Smooth muscle cell (in vitro differentiated cells): ENCODE measurements at regions not wholly inside any gene's neighbourhood (a gene's known extent, or its start where the extent isn't known, plus 50 kb on each side); places are given as distances from the start of the nearest gene placed in this dataset.

ENCODE experiments used
- DNase-seq: peaks from one replicate; lab custom pipeline; 2025; ENCODE audit not compliant: unreplicated experiment; lab: John Stamatoyannopoulos, UW
- H2AFZ ChIP-seq: fragments of 200-600 bp; sonication (generic); 2 replicates; pipeline ENCODE4 v1.6.0; 2016; ENCODE audit warnings: antibody characterized with exemption, low read depth, mild to moderate bottlenecking
- H3F3A ChIP-seq: fragments of 200-600 bp; sonication (generic); 2 replicates; pipeline ENCODE4 v1.6.0; 2017; ENCODE audit warnings: antibody characterized with exemption, low read depth
- H3K27ac ChIP-seq: fragments of 200-600 bp; sonication (generic); 2 replicates; pipeline ENCODE4 v1.5.1; 2016; ENCODE audit warnings: low read depth, mild to moderate bottlenecking
- H3K27me3 ChIP-seq: fragments of 200-600 bp; sonication (generic); 2 replicates; pipeline ENCODE4 v1.6.1; 2016; ENCODE audit warnings: low read depth, mild to moderate bottlenecking
- H3K36me3 ChIP-seq: fragments of 200-600 bp; sonication (generic); 2 replicates; pipeline ENCODE4 v1.5.1; 2016; ENCODE audit warnings: low read depth
- H3K4me1 ChIP-seq: fragments of 200-600 bp; sonication (generic); 2 replicates; pipeline ENCODE4 v1.5.1; 2016; ENCODE audit warnings: low read depth
- H3K4me2 ChIP-seq: fragments of 200-600 bp; sonication (generic); 2 replicates; pipeline ENCODE4 v1.6.0; 2016; ENCODE audit warnings: mild to moderate bottlenecking
- H3K4me3 ChIP-seq: fragments of 200-600 bp; sonication (generic); 2 replicates; pipeline ENCODE4 v1.5.1; 2016; ENCODE audit warnings: mild to moderate bottlenecking
- H3K79me2 ChIP-seq: fragments of 200-600 bp; sonication (generic); 2 replicates; pipeline ENCODE4 v1.6.0; 2016; ENCODE audit warnings: low read depth, mild to moderate bottlenecking
- H3K9ac ChIP-seq: fragments of 200-600 bp; sonication (generic); 2 replicates; pipeline ENCODE4 v1.6.0; 2016; ENCODE audit warnings: low read depth
- H3K9me3 ChIP-seq: fragments of 200-600 bp; sonication (generic); replicated peaks from 2 replicates; pipeline ENCODE4 v1.5.1; 2016; ENCODE audit warnings: low read depth
- H4K20me1 ChIP-seq: fragments of 200-600 bp; sonication (generic); 2 replicates; pipeline ENCODE4 v1.6.0; 2016; ENCODE audit warnings: low read depth
- CTCF ChIP-seq: fragments of 200-600 bp; sonication (generic); IDR thresholded peaks from 2 replicates; pipeline ENCODE4 v1.5.1; 2017; ENCODE audit warnings: borderline replicate concordance, mild to moderate bottlenecking, antibody characterized with exemption; ENCODE audit not compliant: insufficient read depth, poor library complexity, severe bottlenecking
- WGBS: methylation state at CpG from one replicate; pipeline ENCODE4 v1.1.7; 2016; ENCODE audit warnings: low lambda C conversion rate; 5-methylcytosine and 5-hydroxymethylcytosine counted together

- Histone ChIP-seq H3K27me3 (no peaks in the 10 kb centered on the region), H4K20me1 (no peaks in the 10 kb centered on the region), H3F3A (peaks cover 16% of the 10 kb centered on the region), H3K4me1 (no peaks in the 10 kb centered on the region), H3K4me2 (no peak overlapping the region), H3K9me3 (no peaks in the 10 kb centered on the region), H3K4me3 (no peak overlapping the region), H3K9ac (no peak overlapping the region), H3K36me3 (no peaks in the 10 kb centered on the region), H3K79me2 (no peaks in the 10 kb centered on the region), H3K27ac (no peak overlapping the region), H2AFZ (no peak overlapping the region)
- DNase-seq = no peak
- WGBS = 100% methylated on average over 1 of the region's 1 CpG
- TF ChIP-seq CTCF = no peak
Measured at GRCh38 chr2:120547662-120548061, 188.0 kb upstream of the GLI2 start.

GRCh38 chr2:120548627-120549608, 186.8 kb upstream of the GLI2 start:
- Histone ChIP-seq H3K4me2 (no peak overlapping the region), H4K20me1 (no peaks in the 10 kb centered on the region), H3K9ac (no peak overlapping the region), H3K4me1 (no peaks in the 10 kb centered on the region), H3K27ac (no peak overlapping the region), H3K9me3 (no peaks in the 10 kb centered on the region), H3K79me2 (no peaks in the 10 kb centered on the region), H3F3A (peaks cover 16% of the 10 kb centered on the region), H2AFZ (no peak overlapping the region), H3K4me3 (no peak overlapping the region), H3K36me3 (no peaks in the 10 kb centered on the region), H3K27me3 (no peaks in the 10 kb centered on the region)
- TF ChIP-seq CTCF = no peak
- 91% methylated on average over 16 of the region's 16 CpGs for WGBS
- DNase-seq = no peak

GRCh38 chr2:120549841-120550240, 185.8 kb upstream of the GLI2 start:
- Histone ChIP-seq H3K79me2 (no peaks in the 10 kb centered on the region), H2AFZ (no peak overlapping the region), H3K9ac (no peak overlapping the region), H3K4me3 (no peak overlapping the region), H3K36me3 (no peaks in the 10 kb centered on the region), H3K4me2 (peak overlapping the region; percentile 26), H3K27me3 (peaks cover 5% of the 10 kb centered on the region), H3F3A (peaks cover 13% of the 10 kb centered on the region), H4K20me1 (no peaks in the 10 kb centered on the region), H3K27ac (no peak overlapping the region), H3K4me1 (no peaks in the 10 kb centered on the region), H3K9me3 (no peaks in the 10 kb centered on the region)
- DNase-seq = no peak
- TF ChIP-seq CTCF = no peak
- WGBS = 82% methylated on average over 6 of the region's 6 CpGs
